Fibroblast of pulmonary artery (primary cell): ENCODE measurements at regions not wholly inside any gene's neighbourhood (a gene's known extent, or its start where the extent isn't known, plus 50 kb on each side); places are given as distances from the start of the nearest gene placed in this dataset.

Experiments
- DNase-seq: peaks from one replicate; pipeline ENCODE4 v3.0.0-alpha.2; 2010; ENCODE audit warnings: low read depth
- H3K4me3 ChIP-seq: replicated peaks from 2 replicates; pipeline ENCODE4 v1.5.1; 2011; ENCODE audit warnings: low read depth, mild to moderate bottlenecking, control low read depth, low read length, moderate library complexity
- TF ChIP-seq, protein P1 (sequence below): IDR thresholded peaks from 2 replicates; pipeline ENCODE4 v1.5.1; 2011; ENCODE audit warnings: mild to moderate bottlenecking, control low read depth, low read length, inconsistent platforms; ENCODE audit errors: missing control alignments

- TF ChIP-seq, protein P1, sequence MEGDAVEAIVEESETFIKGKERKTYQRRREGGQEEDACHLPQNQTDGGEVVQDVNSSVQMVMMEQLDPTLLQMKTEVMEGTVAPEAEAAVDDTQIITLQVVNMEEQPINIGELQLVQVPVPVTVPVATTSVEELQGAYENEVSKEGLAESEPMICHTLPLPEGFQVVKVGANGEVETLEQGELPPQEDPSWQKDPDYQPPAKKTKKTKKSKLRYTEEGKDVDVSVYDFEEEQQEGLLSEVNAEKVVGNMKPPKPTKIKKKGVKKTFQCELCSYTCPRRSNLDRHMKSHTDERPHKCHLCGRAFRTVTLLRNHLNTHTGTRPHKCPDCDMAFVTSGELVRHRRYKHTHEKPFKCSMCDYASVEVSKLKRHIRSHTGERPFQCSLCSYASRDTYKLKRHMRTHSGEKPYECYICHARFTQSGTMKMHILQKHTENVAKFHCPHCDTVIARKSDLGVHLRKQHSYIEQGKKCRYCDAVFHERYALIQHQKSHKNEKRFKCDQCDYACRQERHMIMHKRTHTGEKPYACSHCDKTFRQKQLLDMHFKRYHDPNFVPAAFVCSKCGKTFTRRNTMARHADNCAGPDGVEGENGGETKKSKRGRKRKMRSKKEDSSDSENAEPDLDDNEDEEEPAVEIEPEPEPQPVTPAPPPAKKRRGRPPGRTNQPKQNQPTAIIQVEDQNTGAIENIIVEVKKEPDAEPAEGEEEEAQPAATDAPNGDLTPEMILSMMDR: no peak
- H3K4me3 ChIP-seq: no peak overlapping the region
- no peak for DNase-seq
Measured at GRCh38 chr9:135295551-135296300, 183.9 kb upstream of the PPP1R26 start.

DNA sequence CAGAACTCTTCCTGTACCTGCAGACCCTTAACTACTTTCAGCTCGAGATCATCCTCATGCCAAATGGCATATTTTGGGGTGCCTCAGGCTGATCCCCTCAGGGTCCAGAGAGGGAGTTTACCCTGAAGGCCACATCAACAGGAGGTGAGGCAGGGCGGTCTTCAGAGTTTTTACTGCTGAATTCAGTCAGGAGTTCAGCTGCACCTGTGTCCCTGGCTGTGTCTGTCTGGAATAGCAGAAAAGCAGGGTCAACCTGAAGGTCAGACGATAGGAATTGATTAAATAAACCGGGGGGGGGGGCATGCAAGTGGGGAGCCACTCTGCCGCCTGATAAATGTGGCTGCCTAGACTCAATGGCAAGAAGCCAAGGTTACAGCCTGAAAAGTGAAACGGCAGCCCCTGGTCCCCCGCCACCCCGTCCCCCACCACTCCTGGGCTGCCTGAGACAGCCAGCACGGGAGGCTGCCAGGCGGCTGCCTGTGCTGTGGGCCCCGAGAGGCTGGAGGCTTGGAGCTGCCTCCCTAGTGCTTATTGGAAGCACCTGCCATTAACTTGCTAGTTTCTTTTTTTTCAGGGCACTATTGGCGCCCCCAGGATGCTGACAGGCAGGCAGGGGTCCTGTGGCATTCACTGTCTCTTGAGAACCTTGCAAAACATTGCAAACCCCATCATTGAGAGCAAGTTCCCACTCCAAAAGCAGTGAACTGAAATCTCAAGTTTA is 182.7 kb upstream of the PPP1R26 start:
- no peak for DNase-seq
- TF ChIP-seq, protein P1: no peak
- H3K4me3 ChIP-seq: no peak overlapping the region

- no peak overlapping the region for H3K4me3 ChIP-seq
- no peak for DNase-seq
- TF ChIP-seq, protein P1: no peak
Measured at GRCh38 chr9:135297456-135298075, 182.0 kb upstream of the PPP1R26 start.

- H3K4me3 ChIP-seq: no peak overlapping the region
- no peak for DNase-seq
- TF ChIP-seq, protein P1: no peak
Measured at GRCh38 chr9:135299239-135299590, 180.4 kb upstream of the PPP1R26 start.

DNA sequence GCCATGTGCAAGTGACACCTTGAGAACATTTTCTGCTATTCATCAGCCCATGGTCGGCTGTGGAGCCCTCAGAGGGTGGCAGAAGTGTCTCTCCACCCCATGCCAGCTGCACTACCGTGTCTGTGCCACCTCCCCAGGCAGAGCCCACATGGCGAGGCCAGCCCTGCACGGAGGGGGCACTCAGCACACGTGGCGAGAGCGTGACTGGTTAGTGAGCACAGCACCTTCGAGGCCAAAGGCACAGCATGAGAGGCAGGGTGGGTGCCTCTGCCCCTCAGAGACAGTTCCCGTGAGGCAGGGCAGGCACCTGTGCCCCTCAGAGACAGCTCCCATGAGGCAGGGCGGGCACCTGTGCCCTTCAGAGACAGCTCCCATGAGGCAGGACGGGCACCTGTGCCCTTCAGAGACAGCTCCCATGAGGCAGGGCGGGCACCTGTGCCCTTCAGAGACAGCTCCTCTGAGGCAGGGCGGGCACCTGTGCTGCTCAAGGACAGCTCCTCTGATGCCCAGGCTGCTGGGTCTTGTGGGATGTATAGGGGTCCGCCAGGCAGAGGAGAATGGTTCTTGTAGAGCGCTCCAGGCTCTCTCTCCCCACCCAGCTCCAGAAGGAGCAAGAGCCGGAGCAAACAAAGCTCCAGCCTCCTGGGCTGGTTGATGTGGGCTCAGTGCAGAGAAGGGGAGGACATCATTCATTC is 179.8 kb upstream of the PPP1R26 start:
- DNase-seq: no peak
- TF ChIP-seq, protein P1: no peak
- no peak overlapping the region for H3K4me3 ChIP-seq

DNA sequence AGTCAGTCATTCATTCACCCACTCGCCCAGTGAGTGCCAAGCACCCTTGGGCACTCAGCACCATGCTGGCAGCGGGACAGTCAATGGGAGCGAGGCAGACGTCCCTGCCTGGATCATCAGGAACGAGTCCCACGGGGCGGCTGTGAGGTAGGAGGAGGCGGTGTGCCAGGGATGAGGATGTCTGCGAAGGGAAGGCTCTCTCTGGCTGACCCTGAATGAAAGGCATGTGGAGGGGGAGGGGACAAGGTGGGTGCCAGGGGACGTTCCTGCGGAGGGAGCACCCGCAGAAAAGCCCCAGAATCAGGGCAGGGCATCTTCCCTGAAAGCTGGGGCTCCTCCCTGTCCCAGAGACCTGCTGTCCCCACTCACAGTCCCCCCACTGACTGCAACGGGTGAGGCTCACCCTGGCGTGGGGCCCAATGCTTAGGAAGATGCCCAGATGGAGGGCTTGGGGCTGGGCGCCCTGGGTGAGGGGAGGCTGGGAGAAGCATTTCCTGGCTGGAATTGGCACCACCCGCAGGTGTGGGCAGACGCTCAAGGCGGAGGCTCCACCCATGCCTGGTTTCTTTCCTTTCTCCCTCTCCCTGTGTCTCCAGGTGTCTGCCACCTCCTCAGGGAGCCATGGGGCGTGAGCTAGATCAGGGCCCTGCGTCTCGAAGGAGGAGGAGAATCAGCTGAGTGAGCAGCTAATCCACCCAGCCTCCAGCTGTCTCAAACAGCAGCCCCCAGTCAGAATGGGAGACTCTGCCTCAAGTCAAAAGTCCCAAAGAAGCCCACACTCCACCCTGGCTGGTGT is 179.0 kb upstream of the PPP1R26 start:
- no peak for DNase-seq
- TF ChIP-seq, protein P1: no peak
- H3K4me3 ChIP-seq: no peak overlapping the region
